Stimulated activated CD4-positive, alpha-beta T cell treated with anti-CD3 and anti-CD28 coated beads, Interleukin-12 subunit alpha, Interleukin-12 subunit beta, amount 100 ng/mL, for 24 hours (primary cell): ENCODE measurements at regions not wholly inside any gene's neighbourhood (a gene's known extent, or its start where the extent isn't known, plus 50 kb on each side); places are given as distances from the start of the nearest gene placed in this dataset.
"Not testable (repeated sequence)": the region's sequence is repeated elsewhere in the genome, so short reads cannot be mapped to it uniquely, and the experiment has no call there.

Experiments
- DNase-seq, 2 experiments: peaks; one replicate each; pipeline ENCODE4 v3.0.0-alpha.2; 2020; ENCODE audit warnings: low read depth in 2 of 2

DNA sequence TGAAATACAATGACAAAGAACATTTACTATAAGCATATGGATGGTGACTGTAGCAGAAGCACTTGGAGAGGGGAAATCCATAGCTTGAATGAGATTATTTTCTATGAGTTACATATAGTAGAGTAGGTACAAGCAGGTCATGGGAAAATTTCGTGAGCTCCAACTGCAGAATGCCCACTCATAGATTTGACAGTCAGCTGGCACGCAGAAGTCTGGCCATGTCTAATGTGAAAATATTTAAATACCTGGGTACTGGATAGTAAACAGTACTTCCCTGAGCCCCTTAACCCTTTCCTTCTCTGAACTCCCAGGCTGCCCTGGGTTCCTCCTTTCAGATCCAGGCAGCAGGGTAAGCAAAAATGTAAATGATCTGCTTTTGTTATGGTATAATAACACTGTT is 209.7 kb downstream of the OTUD1 start:
- DNase-seq: no peak

DNA sequence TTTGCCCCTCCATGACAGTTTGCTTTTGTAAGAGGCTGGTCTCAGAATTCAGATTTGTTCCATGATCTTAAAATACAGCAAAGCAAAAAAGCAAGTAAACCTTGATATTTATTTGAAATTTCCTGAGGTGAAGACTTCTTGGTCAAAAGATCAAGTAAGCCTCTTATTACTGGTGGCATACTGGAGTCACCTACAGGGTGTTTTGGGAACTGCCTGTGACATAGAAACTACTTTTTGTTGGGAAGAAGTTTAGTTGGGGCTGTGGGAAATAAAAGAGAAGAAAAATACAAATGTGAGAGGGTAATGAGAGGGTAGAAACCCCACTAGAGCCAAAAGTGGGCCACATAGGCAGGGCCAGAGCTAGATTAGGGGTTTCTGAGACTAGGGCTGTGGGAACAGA is 217.9 kb downstream of the OTUD1 start:
- no peak for DNase-seq

DNA sequence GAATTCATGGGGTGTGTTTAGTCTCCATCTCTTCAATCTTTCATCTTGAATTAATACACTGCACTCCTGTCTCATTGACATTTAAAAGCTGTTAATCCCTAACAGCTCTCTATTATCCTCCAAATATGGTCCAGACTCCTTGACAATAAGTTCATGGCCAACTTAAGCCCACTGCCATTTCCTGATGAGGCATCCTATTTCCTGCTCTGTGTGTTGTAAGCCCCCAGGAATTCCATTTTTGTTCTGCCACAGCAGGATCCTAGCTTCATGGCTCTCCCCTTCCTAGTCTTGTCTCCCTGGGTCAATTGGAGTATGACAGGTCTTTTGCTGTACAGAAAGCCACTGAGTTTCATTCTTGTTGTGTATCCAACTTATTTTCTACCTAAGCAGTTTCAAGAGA is 218.8 kb downstream of the OTUD1 start:
- DNase-seq: no peak

DNA sequence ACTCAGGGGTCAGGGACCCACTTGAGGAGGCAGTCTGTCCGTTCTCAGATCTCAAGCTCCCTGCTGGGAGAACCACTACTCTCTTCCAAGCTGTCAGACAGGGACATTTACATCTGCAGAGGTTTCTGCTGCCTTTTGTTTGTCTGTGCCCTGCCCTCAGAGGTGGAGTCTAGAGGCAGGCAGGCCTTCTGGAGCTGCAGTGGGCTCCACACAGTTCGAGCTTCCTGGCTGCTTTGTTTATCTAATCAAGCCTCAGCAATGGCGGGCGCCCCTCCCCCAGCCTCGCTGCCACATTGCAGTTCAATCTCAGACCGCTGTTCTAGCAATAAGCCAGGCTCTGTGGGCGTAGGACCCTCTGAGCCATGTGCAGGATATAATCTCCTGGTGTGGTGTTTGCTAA is 233.0 kb downstream of the OTUD1 start:
- DNase-seq: not testable (repeated sequence)

DNA sequence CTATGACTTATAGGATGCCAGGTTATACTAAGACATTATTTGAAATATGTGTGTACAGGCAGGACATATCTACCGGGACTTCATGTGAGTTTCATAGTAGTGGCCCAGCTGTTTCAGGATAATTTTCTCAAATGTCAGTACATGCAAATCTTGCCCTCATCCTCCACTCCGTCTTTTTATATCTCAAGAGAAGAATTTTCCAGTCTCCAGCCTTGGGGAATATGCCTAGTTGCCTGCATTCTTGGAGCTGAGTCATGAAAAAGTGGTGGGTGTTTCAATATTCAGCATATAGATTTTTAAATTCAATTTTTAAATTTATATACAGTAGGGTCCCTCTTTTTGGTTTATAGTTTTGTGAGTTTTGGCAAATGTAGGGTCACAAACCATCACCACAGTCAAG is 236.7 kb downstream of the OTUD1 start:
- DNase-seq: no peak

DNA sequence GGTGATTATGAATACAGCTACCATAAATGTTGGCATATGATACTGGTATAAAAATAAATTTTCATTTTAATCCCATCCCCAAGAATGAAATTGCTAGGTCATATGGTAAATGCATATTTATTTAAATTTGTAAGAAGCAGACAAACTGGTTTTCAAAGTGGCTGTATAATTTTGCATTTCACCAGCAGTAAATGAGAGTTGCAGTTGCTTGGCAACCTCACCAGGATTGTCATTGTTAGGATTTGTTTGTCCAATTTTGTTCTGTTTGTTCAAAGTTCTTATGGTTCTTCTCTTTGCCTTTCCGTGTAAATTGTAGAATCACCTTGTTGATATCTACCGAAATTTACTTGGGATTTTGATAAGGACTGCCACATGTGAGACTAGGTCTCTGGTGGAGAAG is 237.4 kb downstream of the OTUD1 start:
- no peak for DNase-seq

- no peak for DNase-seq
These were observed 247.8 kb downstream of the OTUD1 start for GRCh38 chr10:23686722-23687121.

DNA sequence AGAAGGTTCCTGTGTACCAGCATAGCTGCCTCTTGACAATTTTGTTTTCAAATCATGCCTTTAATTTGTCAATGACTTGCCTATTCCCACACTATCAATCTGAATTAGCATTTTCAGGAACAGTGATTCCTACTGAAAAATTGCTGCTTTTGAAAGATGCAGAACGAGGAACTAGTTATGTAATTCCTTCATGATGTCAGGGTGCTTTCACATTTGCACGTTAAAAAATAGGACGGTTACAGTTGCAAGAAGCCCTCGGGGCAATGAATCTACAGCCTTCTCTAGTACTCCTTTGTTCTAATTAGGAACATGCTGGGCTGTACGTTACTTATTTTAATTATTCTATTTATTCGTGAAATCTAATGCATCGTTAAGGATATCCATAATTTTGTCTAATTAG is 253.9 kb downstream of the OTUD1 start:
- DNase-seq: no peak

GRCh38 chr10:23693501-23693901 is 254.6 kb downstream of the OTUD1 start:
- DNase-seq: no peak

DNA sequence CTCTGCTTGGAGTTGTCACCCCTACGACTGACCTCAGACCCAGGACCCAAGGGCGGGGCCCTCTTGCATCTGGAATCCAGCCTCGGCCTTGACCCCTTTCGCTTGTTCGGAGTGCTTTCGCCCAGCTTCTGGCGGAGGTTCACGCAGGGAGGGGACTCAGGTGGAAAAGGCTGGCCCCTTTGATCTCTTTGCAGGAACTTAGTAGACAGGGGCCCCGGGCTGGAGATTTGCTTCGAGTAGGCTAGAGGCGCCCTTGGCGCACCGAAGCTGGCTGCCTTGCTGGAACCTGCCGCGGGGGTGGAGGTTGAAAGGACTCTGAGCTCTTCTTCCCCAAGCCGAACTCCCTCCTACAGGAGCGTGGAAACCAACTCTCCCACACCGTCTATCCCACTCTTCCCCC is 255.1 kb downstream of the OTUD1 start:
- no peak for DNase-seq

GRCh38 chr10:23694446-23694920 is 255.6 kb downstream of the OTUD1 start:
- no peak for DNase-seq

DNA sequence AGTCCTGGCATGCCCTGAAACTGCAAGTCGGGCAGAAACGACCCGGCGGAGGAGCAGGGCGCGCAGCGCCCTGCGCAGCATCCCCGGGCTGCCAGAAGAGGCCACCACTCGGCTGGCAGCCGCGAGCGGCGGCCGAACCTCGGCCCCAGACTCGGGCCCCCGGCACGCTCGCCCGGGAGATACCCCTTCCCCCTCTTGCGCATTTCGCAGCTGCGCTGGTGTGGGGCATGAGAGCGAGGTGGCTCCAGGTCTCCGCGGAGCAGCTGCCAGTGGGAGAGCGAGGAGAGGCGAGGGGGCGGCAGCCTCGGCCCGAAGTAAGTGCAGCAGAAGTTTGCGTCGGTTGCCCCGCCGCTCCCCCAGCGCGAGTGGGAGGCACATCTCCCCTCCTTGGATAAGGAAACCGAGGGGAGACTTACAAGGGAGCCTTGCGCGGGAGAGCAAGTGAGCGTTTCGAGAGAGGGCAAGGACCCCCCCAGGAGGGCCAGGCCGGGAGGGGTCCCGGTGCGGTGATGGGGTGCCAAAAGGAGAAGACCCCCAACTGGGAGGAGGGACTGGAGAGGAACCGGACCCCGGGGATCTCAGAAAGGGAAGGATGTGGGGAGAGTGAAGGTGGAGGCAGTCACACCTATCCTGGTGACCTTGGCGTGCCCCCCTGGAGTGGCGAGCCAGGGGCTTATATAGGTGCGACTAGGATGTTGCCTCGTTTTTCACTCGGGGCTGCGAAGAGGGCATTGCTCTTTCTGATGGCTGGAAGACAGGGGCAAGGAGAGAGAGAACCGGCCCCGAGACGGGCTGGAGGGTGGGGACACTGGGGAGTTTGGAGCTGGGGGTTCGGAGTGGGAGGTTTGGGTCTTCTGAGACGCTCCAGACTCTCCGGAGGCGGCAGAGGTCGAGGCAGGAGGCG is 256.3 kb downstream of the OTUD1 start:
- DNase-seq: no peak

DNA sequence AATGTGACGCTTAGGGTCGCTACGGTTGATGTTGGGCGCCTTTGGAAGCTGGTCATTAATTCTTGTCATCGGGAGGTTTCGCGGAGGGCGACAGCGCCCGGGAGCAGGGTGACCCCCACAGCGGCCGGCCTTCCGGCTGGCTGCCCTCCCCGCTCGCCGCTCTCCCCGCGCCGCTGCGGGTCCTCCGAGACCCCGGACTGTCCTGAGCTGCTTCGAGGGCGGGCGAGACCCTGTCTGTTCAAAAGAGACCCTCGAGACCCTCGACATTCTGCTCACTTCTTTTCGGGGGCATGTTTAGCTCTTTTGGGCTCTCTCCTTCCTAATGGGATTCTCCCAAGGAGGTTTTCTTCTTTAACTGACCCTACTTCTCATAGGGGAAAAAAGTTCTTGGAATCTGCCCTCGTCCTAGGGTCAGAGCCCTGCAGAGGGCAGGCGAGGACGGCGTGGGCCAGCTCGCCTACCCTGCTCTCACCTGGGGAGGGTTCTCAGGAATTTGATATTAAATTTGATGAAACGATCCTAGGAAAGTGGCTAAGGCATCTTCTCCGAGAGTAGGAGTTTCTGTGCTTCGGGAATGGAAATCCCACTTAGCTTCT is 257.0 kb downstream of the OTUD1 start:
- no peak for DNase-seq

DNA sequence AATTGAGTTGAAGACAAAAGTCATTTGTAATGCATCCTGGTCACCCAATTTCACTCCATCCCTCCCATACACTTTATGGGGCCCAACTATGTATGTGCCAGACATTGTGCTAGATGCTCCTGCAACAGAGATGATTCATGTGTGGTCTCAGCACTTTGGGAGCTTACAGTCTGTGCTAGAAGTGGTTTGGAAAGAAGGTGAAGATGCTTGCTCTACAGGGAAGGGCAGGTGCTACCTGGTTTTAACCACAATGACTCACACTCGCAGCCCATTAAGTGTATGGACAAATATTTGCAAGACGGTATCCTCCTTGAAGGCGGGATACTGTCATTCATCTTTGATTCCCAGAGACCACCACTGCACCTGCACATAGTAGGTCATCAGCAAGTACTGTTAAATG is 257.6 kb downstream of the OTUD1 start:
- no peak for DNase-seq

GRCh38 chr10:23702977-23703414 is 264.1 kb downstream of the OTUD1 start:
- DNase-seq: peak in 1 of 2 experiments; percentile 16

DNA sequence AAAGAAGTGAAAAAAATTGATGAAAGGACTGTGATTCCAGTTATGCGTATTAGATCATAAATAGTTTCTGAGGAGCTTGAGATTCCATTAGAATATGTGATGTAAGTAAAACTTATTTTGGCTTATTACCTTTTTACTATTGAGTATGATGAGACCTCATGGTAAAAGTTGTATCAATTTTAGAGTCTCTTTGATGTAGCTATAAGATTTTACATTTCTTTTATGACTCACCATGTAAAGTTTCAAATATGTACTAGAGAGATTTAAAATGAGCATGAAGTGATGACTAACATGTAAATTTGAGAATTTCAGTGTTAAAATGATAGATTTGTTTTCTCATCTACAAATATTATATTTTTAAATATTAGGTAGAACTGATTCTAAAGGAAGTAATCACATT is 276.5 kb downstream of the OTUD1 start:
- no peak for DNase-seq

DNA sequence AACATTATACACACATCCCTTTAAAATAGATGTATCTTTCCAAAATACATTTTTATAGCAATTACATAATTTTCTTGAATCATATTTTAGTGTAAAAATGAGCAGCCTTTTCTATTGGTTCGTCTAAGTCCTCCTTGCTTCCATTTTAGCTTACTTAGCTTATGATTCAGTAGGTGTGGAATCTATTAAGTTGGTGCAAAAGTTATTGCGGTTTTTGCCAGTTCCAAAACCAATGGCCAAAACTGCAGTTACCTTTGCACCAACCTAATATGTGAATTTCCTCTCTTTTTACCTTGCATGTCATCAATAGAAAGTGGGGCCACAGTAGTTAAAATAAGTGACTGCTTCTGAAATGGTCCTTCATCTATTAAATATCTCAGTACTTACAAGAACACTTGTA is 279.0 kb downstream of the OTUD1 start:
- DNase-seq: no peak

DNA sequence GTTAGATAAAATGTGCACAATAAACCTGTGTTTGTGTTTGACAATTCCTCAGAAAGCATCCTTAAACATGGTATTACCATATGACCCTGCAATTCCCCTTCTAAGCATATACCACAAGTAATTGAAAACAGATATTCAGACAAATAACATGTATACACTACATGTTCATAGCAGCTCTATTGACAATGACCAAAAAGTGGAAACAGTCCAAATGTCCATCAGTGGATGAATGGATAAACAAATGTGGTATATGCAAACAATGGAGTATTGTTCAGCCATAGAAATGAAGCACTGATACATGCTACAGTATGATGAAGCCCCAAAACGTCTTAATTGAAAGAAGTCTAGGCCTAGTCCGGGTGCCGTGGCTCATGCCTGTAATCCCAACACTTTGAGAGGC is 280.1 kb downstream of the OTUD1 start:
- no peak for DNase-seq

- DNase-seq: no peak
These were observed 284.9 kb downstream of the OTUD1 start for GRCh38 chr10:23723796-23724195.

GRCh38 chr10:23725548-23725947 is 286.7 kb downstream of the OTUD1 start:
- no peak for DNase-seq

DNA sequence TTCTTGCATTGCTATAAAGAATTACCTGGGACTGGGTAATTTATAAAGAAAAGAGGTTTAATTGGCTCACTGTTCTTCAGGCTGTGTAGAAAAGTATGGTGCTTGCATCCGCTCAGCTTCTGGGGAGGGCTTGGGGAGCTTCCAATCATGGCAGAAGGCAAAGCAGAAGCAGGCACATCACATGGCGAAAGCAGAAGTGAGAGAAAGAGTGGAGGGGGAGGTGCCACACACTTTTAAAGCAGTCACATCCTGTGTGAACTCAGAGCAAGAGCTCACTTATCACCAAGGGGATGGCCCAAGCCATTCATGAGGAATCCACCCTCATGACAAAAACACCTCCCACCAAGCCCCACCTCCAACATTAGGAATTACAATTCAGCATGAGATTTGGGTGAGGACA is 303.5 kb downstream of the OTUD1 start:
- DNase-seq: no peak

- DNase-seq: no peak
These were observed 303.9 kb downstream of the OTUD1 start for GRCh38 chr10:23742807-23743206.

DNA sequence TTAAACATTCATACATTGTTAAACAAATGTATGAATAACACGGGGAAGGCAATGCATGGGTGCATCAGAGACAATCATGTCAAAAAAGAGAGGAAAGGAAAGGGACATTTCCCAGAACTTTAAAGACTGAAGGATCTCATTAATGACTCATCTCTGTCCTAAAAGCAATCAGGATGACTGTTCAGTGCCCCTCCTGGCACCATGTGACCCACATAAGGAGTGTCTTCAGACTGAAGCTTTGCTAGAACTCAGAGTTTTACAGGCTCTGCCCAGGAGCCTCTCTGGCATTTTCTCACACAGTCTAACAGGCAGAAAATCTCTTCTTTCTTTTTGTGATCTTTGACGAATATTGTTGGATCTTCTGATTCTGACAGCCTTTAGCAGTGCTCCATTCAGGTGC is 315.3 kb downstream of the OTUD1 start:
- DNase-seq: no peak
